IMR-90 (cell line): ENCODE measurements at regions not wholly inside any gene's neighbourhood (a gene's known extent, or its start where the extent isn't known, plus 50 kb on each side); places are given as distances from the start of the nearest gene placed in this dataset.

ENCODE experiments used
- ATAC-seq: fragments of 200-7000 bp; cut with Tn5 transposase; 2 replicates; pipeline ENCODE4 v1.9.1; 2020; ENCODE audit warnings: low read depth, mild to moderate bottlenecking, moderate library complexity
- BruUV-seq: library from RNA; stranded (reverse); fragments of 400-500 nt; replicated peaks from 2 replicates; lab custom pipeline; 2021; lab: Mats Ljungman, UMichigan
- CTCF ChIA-PET: fragments of 300-600 bp; formaldehyde crosslinking; extraction: SDS; loops from one replicate; lab custom pipeline; 2021; ENCODE audit warnings: antibody characterized with exemption; lab: Yijun Ruan, JAX
- POLR2A ChIA-PET: fragments of 300-600 bp; sonication (Branson Sonifier 250); formaldehyde crosslinking; loops from one replicate; lab custom pipeline; 2022; ENCODE audit warnings: antibody characterized with exemption; ENCODE audit not compliant: unreplicated experiment; lab: Charles Lee
- DNase-seq: peaks from one replicate; pipeline ENCODE4 v3.0.0; 2013
- H2AFZ ChIP-seq: replicated peaks from 2 replicates; pipeline ENCODE3; 2013; ENCODE audit warnings: low read length, mild to moderate bottlenecking; ENCODE audit not compliant: poor library complexity
- H2AK5ac ChIP-seq: 2 replicates; pipeline ENCODE4 v1.6.1; 2013; ENCODE audit warnings: low read depth, low read length, inconsistent platforms
- H2AK9ac ChIP-seq: replicated peaks from 2 replicates; pipeline ENCODE3; 2013; ENCODE audit warnings: mild to moderate bottlenecking, low read depth, low read length, moderate library complexity; ENCODE audit not compliant: poor library complexity
- H2BK120ac ChIP-seq: 2 replicates; pipeline ENCODE4 v1.6.1; 2013; ENCODE audit warnings: low read depth, low read length, inconsistent platforms
- H2BK15ac ChIP-seq: 3 replicates; pipeline ENCODE4 v1.6.1; 2013; ENCODE audit warnings: low read depth, low read length, inconsistent platforms
- H2BK20ac ChIP-seq: 2 replicates; pipeline ENCODE4 v1.6.1; 2013; ENCODE audit warnings: low read depth, mild to moderate bottlenecking, inconsistent platforms, low read length, moderate library complexity
- H2BK5ac ChIP-seq: 2 replicates; pipeline ENCODE4 v1.6.1; 2013; ENCODE audit warnings: mild to moderate bottlenecking, low read depth, low read length, inconsistent platforms; ENCODE audit not compliant: poor library complexity, severe bottlenecking
- H3K14ac ChIP-seq: replicated peaks from 2 replicates; pipeline ENCODE4 v1.6.1; 2013; ENCODE audit warnings: low read depth, low read length, inconsistent platforms
- H3K18ac ChIP-seq: 2 replicates; pipeline ENCODE4 v1.6.1; 2013; ENCODE audit warnings: low read depth, low read length, control low read depth
- H3K23ac ChIP-seq: 2 replicates; pipeline ENCODE4 v1.6.1; 2013; ENCODE audit warnings: low read depth, low read length, inconsistent platforms
- H3K27ac ChIP-seq: 2 replicates; pipeline ENCODE4 v1.5.1; 2013; ENCODE audit warnings: mild to moderate bottlenecking, control low read depth, low read length; ENCODE audit not compliant: insufficient read depth
- H3K27me3 ChIP-seq: 2 replicates; pipeline ENCODE4 v1.6.1; 2013; ENCODE audit warnings: low read length; ENCODE audit not compliant: control insufficient read depth, insufficient read depth
- H3K36me3 ChIP-seq: 2 replicates; pipeline ENCODE4 v1.6.1; 2013; ENCODE audit warnings: low read length, mixed read lengths; ENCODE audit not compliant: control insufficient read depth, insufficient read depth
- H3K4ac ChIP-seq: 2 replicates; pipeline ENCODE4 v1.6.1; 2013; ENCODE audit warnings: low read depth, low read length, inconsistent platforms
- H3K4me1 ChIP-seq: 2 replicates; pipeline ENCODE4 v1.6.1; 2013; ENCODE audit warnings: low read length, mixed read lengths; ENCODE audit not compliant: control insufficient read depth, insufficient read depth
- H3K4me2 ChIP-seq: 2 replicates; pipeline ENCODE4 v1.6.1; 2013; ENCODE audit warnings: low read depth, mild to moderate bottlenecking, control low read depth, low read length, moderate library complexity
- H3K4me3 ChIP-seq: 2 replicates; pipeline ENCODE4 v1.5.1; 2013; ENCODE audit warnings: low read depth, mild to moderate bottlenecking, control low read depth, low read length, moderate library complexity; ENCODE audit not compliant: insufficient read depth
- H3K56ac ChIP-seq: 2 replicates; pipeline ENCODE4 v1.6.1; 2013; ENCODE audit warnings: low read length, inconsistent platforms; ENCODE audit not compliant: insufficient read depth; ENCODE audit errors: extremely low read depth
- H3K79me1 ChIP-seq, 2 experiments: 2 replicates each; pipeline ENCODE4 v1.6.1; 2013; ENCODE audit warnings: low read length in 2 of 2, inconsistent platforms in 1 of 2, low read depth in 1 of 2
- H3K9ac ChIP-seq: 2 replicates; pipeline ENCODE4 v1.6.1; 2013; ENCODE audit warnings: low read depth, low read length, control low read depth
- H3K9me1 ChIP-seq: 2 replicates; pipeline ENCODE4 v1.6.1; 2013; ENCODE audit warnings: low read length, inconsistent platforms; ENCODE audit not compliant: insufficient read depth
- H3K9me3 ChIP-seq: 2 replicates; pipeline ENCODE4 v1.6.1; 2013; ENCODE audit warnings: low read length; ENCODE audit not compliant: control insufficient read depth, insufficient read depth
- H4K20me1 ChIP-seq: 2 replicates; pipeline ENCODE4 v1.6.1; 2013; ENCODE audit warnings: low read length, inconsistent platforms; ENCODE audit not compliant: insufficient read depth
- H4K5ac ChIP-seq: 2 replicates; pipeline ENCODE4 v1.6.1; 2013; ENCODE audit warnings: mild to moderate bottlenecking, low read depth, low read length, control low read depth
- H4K8ac ChIP-seq, 2 experiments: 2 replicates each; pipeline ENCODE4 v1.6.1; 2013; ENCODE audit warnings: low read depth in 2 of 2, low read length in 2 of 2, control low read depth in 1 of 2, inconsistent platforms in 1 of 2
- H4K91ac ChIP-seq: 2 replicates; pipeline ENCODE4 v1.6.1; 2013; ENCODE audit warnings: low read depth, low read length, inconsistent platforms; ENCODE audit not compliant: insufficient read depth
- BHLHE40 ChIP-seq: fragments of 150-350 bp; IDR thresholded peaks from 2 replicates; pipeline ENCODE4 v1.6.1; 2016; ENCODE audit warnings: mild to moderate bottlenecking, low read depth, low read length
- CEBPB ChIP-seq: IDR thresholded peaks from 2 replicates; pipeline ENCODE4 v1.6.1; 2012; ENCODE audit warnings: low read depth, low read length, improper control_type of control experiment
- MAFK ChIP-seq: IDR thresholded peaks from 2 replicates; pipeline ENCODE4 v1.6.1; 2012; ENCODE audit warnings: low read depth, low read length, improper control_type of control experiment
- MAZ ChIP-seq: IDR thresholded peaks from 2 replicates; pipeline ENCODE4 v1.6.1; 2012; ENCODE audit warnings: low read depth, mild to moderate bottlenecking, low read length, improper control_type of control experiment, moderate library complexity, borderline replicate concordance
- MXI1 ChIP-seq: IDR thresholded peaks from 2 replicates; pipeline ENCODE4 v1.6.1; 2012; ENCODE audit warnings: low read depth, mild to moderate bottlenecking, low read length, moderate library complexity, borderline replicate concordance
- NFE2L2 ChIP-seq: fragments of 150-350 bp; IDR thresholded peaks from 2 replicates; pipeline ENCODE4 v1.6.1; 2016; ENCODE audit warnings: low read depth, mild to moderate bottlenecking, low read length
- POLR2A ChIP-seq: IDR thresholded peaks from 2 replicates; pipeline ENCODE4 v1.6.1; 2012; ENCODE audit warnings: mild to moderate bottlenecking, low read depth, low read length
- RCOR1 ChIP-seq: IDR thresholded peaks from 2 replicates; pipeline ENCODE4 v1.6.1; 2012; ENCODE audit warnings: mild to moderate bottlenecking, low read length, improper control_type of control experiment; ENCODE audit not compliant: insufficient replicate concordance
- RFX5 ChIP-seq: IDR thresholded peaks from 2 replicates; pipeline ENCODE4 v1.8.0; 2012; ENCODE audit warnings: low read depth, mild to moderate bottlenecking, low read length, moderate library complexity
- WGBS, 2 experiments: methylation state at CpG; one replicate each; pipeline versions ENCODE4 v1.1.5 to v1.1.7; 2013; ENCODE audit warnings: missing lambda C conversion rate in 2 of 2; ENCODE audit not compliant: insufficient read length in 1 of 2; ENCODE audit errors: extremely low coverage in 2 of 2; 5-methylcytosine and 5-hydroxymethylcytosine counted together
- dilution Hi-C: fragments of 300-500 bp; cut with HindIII; formaldehyde crosslinking; loops from one replicate; pipeline ENCODE4 v1.14.3; 2018; ENCODE audit warnings: low sequenced_read_pairs; ENCODE audit not compliant: unreplicated experiment
- in situ Hi-C: fragments of 300-500 bp; cut with MboI; formaldehyde crosslinking; loops from 3 replicates; pipeline ENCODE4 v1.14.3; 2019; ENCODE audit warnings: low sequenced_read_pairs, inconsistent platforms, mixed read lengths
- intact Hi-C: fragments of 100-400 bp; cut with micrococcal nuclease; formaldehyde crosslinking; loops from 2 replicates; pipeline ENCODE4 v1.10.0; 2022
- TF ChIP-seq, protein P1 (sequence below): conservative IDR thresholded peaks from 2 replicates; pipeline ENCODE4 v1.5.1; 2012; ENCODE audit warnings: mild to moderate bottlenecking, low read depth, low read length, improper control_type of control experiment
- TF ChIP-seq, protein P2 (sequence below): fragments of 150-350 bp; IDR thresholded peaks from 2 replicates; pipeline ENCODE4 v1.6.1; 2016; ENCODE audit warnings: low read depth, mild to moderate bottlenecking, low read length, moderate library complexity, borderline replicate concordance
- TF ChIP-seq, protein P3 (sequence below): fragments of 150-350 bp; IDR thresholded peaks from 2 replicates; pipeline ENCODE4 v1.6.1; 2017; ENCODE audit warnings: mild to moderate bottlenecking, antibody characterized with exemption, low read length, low read depth

DNA sequence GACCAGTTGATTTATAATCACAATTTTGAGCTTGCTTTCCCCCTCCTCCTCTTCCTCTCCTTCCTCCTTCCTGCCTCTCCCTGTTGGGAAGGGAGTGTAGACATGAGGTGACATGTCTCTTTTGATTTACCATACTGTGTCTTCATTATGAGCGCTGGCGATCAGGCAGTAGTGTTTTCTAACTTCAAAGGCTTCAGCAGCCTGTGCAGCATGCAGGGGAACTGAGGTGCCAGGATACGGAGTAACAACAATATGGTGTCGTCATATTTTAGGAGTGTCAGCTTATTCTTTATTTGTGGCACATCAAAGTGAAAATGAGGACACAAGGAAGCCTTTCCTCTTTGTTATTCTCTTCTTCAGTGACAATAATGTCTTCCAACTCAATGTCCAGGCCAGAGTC is 864.2 kb downstream of the SLC4A3 start:
- ChIA-PET POLR2A (interaction anchor here (0.6 kb wide), 1 partner anchor 159 kb away, joined by 3 read pairs; no protein-coding TSS in a partner anchor), CTCF (no interaction called here)
- Histone ChIP-seq H3K4ac (peak overlapping the region; percentile 8; the same call in 1 of the 2 replicates), H4K20me1 (no peaks in the 10 kb centered on the region), H3K79me1 (no peaks in the 10 kb centered on the region), H3K4me3 (no peak overlapping the region), H2BK15ac (0 out of 3 replicates have a peak overlapping the region, but pooled peaks have one; percentile 10), H2AK5ac (no peak overlapping the region), H2BK20ac (no peak overlapping the region), H2BK5ac (no peak overlapping the region), H3K27ac (no peak overlapping the region), H3K9me3 (no peaks in the 10 kb centered on the region), H2AFZ (peak overlapping the region; percentile 76), H4K5ac (0 out of 2 replicates have a peak overlapping the region, but pooled peaks have one; percentile 1), H3K23ac (no peak overlapping the region), H4K91ac (no peak overlapping the region), H3K4me1 (no peaks in the 10 kb centered on the region), H3K18ac (0 out of 2 replicates have a peak overlapping the region, but pooled peaks have one; percentile 1), H3K27me3 (no peaks in the 10 kb centered on the region), H2AK9ac (no peak overlapping the region), H2BK120ac (0 out of 2 replicates have a peak overlapping the region, but pooled peaks have one; percentile 57), H3K9me1 (0 out of 2 replicates have a peak, but pooled peaks cover 2% of the 10 kb centered on the region), H4K8ac (peak overlapping the region in 1 of 2 experiments; percentile 2; a peak in 1 of 4 replicates), H3K4me2 (no peak overlapping the region), H3K36me3 (no peaks in the 10 kb centered on the region), H3K56ac (no peak overlapping the region), H3K14ac (no peak overlapping the region), H3K9ac (no peak overlapping the region)
- intact Hi-C loops = no loop called here
- no CpG with 5 or more reads among the region's 4 CpGs for WGBS, 2 experiments
- BruUV-seq = no TSS peak
- in situ Hi-C loops = no loop called here
- no peak for ATAC-seq
- dilution Hi-C loops = no loop called here
- TF ChIP-seq MAFK (no peak), RCOR1 (no peak), RFX5 (no peak), MXI1 (no peak), POLR2A (no peak), MAZ (no peak), NFE2L2 (no peak), BHLHE40 (no peak), CEBPB (no peak)
- TF ChIP-seq, protein P1, sequence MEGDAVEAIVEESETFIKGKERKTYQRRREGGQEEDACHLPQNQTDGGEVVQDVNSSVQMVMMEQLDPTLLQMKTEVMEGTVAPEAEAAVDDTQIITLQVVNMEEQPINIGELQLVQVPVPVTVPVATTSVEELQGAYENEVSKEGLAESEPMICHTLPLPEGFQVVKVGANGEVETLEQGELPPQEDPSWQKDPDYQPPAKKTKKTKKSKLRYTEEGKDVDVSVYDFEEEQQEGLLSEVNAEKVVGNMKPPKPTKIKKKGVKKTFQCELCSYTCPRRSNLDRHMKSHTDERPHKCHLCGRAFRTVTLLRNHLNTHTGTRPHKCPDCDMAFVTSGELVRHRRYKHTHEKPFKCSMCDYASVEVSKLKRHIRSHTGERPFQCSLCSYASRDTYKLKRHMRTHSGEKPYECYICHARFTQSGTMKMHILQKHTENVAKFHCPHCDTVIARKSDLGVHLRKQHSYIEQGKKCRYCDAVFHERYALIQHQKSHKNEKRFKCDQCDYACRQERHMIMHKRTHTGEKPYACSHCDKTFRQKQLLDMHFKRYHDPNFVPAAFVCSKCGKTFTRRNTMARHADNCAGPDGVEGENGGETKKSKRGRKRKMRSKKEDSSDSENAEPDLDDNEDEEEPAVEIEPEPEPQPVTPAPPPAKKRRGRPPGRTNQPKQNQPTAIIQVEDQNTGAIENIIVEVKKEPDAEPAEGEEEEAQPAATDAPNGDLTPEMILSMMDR = no peak
- TF ChIP-seq, protein P2, sequence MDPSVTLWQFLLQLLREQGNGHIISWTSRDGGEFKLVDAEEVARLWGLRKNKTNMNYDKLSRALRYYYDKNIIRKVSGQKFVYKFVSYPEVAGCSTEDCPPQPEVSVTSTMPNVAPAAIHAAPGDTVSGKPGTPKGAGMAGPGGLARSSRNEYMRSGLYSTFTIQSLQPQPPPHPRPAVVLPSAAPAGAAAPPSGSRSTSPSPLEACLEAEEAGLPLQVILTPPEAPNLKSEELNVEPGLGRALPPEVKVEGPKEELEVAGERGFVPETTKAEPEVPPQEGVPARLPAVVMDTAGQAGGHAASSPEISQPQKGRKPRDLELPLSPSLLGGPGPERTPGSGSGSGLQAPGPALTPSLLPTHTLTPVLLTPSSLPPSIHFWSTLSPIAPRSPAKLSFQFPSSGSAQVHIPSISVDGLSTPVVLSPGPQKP = no peak
- TF ChIP-seq, protein P3, sequence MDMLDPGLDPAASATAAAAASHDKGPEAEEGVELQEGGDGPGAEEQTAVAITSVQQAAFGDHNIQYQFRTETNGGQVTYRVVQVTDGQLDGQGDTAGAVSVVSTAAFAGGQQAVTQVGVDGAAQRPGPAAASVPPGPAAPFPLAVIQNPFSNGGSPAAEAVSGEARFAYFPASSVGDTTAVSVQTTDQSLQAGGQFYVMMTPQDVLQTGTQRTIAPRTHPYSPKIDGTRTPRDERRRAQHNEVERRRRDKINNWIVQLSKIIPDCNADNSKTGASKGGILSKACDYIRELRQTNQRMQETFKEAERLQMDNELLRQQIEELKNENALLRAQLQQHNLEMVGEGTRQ = no peak
- no peak for DNase-seq
